ENCODE measurements at regions not wholly inside any gene's neighbourhood (a gene's known extent, or its start where the extent isn't known, plus 50 kb on each side); places are given as distances from the start of the nearest gene placed in this dataset.

DNA sequence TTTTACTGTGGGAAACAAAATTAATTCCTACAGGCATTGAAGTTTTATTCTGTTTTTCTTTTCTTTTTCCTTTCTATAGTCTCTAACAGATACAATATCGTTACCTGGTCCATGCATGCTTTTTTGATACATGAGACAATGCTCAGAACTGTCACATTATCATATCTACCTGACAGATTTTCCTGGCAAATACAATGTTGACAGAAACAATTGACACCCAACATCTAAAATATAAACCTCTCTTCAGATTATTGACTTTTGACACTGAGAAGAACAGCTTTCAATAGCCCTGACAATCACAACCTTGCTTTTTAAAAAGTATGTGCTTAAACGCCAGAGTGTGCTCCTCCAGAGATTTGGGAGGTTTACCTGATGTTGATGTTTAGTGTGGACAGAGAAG lies 2334.6 kb upstream of the WWC1 start:
- Histone ChIP-seq H3K27me3 (ENCODE audit: control insufficient read depth, extremely low read depth, insufficient read depth, low read length) (no peaks in the 10 kb centered on the region), H2AFZ (ENCODE audit: control insufficient read depth, low read length) (no peak overlapping the region), H3K9ac (ENCODE audit: control insufficient read depth, extremely low read depth, insufficient read depth, low read length) (no peak overlapping the region), H3K9me1 (ENCODE audit: control insufficient read depth, extremely low read depth, insufficient read depth, low read length) (no peaks in the 10 kb centered on the region), H3K4me3 (ENCODE audit: control insufficient read depth in 2 of 3, extremely low read depth in 1 of 3, insufficient read depth in 2 of 3, low read depth in 1 of 3, low read length in 3 of 3) (no peak overlapping the region), H3K36me3 (ENCODE audit: control insufficient read depth in 2 of 2, extremely low read depth in 1 of 2, insufficient read depth in 2 of 2, low read length in 2 of 2) (no peaks in the 10 kb centered on the region), H4K20me1 (ENCODE audit: control insufficient read depth, extremely low read depth, insufficient read depth, low read length) (no peaks in the 10 kb centered on the region), H3K27ac (ENCODE audit: control insufficient read depth, insufficient read depth, low read length) (no peak overlapping the region), H3K9me3 (ENCODE audit: control insufficient read depth, low read depth, low read length) (no peaks in the 10 kb centered on the region), H3K4me2 (ENCODE audit: control insufficient read depth, extremely low read depth, insufficient read depth, low read depth, low read length) (no peak overlapping the region), H3K79me2 (ENCODE audit: control insufficient read depth, insufficient read depth, low read length) (no peaks in the 10 kb centered on the region), H3K4me1 (ENCODE audit: control insufficient read depth, extremely low read depth, insufficient read depth, low read length) (no peaks in the 10 kb centered on the region)
- no peak for DNase-seq (ENCODE audit: low read depth, low spot score)
- TF ChIP-seq EZH2 (IDR thresholded peaks at IDR 0.05; ENCODE audit: low read length), result no peak
- TF ChIP-seq, protein P1, sequence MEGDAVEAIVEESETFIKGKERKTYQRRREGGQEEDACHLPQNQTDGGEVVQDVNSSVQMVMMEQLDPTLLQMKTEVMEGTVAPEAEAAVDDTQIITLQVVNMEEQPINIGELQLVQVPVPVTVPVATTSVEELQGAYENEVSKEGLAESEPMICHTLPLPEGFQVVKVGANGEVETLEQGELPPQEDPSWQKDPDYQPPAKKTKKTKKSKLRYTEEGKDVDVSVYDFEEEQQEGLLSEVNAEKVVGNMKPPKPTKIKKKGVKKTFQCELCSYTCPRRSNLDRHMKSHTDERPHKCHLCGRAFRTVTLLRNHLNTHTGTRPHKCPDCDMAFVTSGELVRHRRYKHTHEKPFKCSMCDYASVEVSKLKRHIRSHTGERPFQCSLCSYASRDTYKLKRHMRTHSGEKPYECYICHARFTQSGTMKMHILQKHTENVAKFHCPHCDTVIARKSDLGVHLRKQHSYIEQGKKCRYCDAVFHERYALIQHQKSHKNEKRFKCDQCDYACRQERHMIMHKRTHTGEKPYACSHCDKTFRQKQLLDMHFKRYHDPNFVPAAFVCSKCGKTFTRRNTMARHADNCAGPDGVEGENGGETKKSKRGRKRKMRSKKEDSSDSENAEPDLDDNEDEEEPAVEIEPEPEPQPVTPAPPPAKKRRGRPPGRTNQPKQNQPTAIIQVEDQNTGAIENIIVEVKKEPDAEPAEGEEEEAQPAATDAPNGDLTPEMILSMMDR (optimal IDR thresholded peaks at IDR 0.05 in 1 of 3, IDR thresholded peaks at IDR 0.05 in 1 of 3, conservative IDR thresholded peaks at IDR 0.05 in 1 of 3; ENCODE audit: extremely low read depth in 1 of 3, insufficient read depth in 2 of 3, low read length in 3 of 3), result no peak
- FAIRE-seq, result no peak
- dilution Hi-C loops (cut with MboI; ENCODE audit: extremely low pct_ligation_motif_present, low sequenced_read_pairs), result no loop called here

DNA sequence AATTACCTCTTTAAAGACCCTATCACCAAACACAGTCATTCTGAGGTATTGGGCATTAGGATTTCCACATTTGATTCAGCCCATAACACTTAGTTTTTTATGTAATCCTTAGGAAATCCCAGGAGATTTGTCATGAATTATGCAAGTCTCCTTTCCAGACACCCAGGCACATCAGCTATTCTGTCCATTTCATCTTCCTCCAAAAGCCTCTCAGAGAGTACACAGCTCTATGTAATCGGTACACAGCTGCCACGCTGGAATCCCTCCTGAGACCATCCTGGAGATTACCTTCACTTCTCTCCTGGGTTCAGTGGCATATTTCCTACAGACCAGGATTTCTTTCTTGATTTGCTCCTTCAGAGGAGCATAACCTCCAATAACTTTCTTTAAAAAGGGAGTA lies 2309.8 kb upstream of the WWC1 start:
- no peak for DNase-seq (ENCODE audit: low read depth, low spot score)
- TF ChIP-seq, protein P1 (optimal IDR thresholded peaks at IDR 0.05 in 1 of 3, IDR thresholded peaks at IDR 0.05 in 1 of 3, conservative IDR thresholded peaks at IDR 0.05 in 1 of 3; ENCODE audit: extremely low read depth in 1 of 3, insufficient read depth in 2 of 3, low read length in 3 of 3), result no peak
- TF ChIP-seq EZH2 (IDR thresholded peaks at IDR 0.05; ENCODE audit: low read length), result no peak
- Histone ChIP-seq H3K9me1 (ENCODE audit: control insufficient read depth, extremely low read depth, insufficient read depth, low read length) (no peaks in the 10 kb centered on the region), H3K36me3 (ENCODE audit: control insufficient read depth in 2 of 2, extremely low read depth in 1 of 2, insufficient read depth in 2 of 2, low read length in 2 of 2) (no peaks in the 10 kb centered on the region), H3K27me3 (ENCODE audit: control insufficient read depth, extremely low read depth, insufficient read depth, low read length) (no peaks in the 10 kb centered on the region), H3K27ac (ENCODE audit: control insufficient read depth, insufficient read depth, low read length) (no peak overlapping the region), H3K4me2 (ENCODE audit: control insufficient read depth, extremely low read depth, insufficient read depth, low read depth, low read length) (no peak overlapping the region), H3K4me1 (ENCODE audit: control insufficient read depth, extremely low read depth, insufficient read depth, low read length) (no peaks in the 10 kb centered on the region), H3K4me3 (ENCODE audit: control insufficient read depth in 2 of 3, extremely low read depth in 1 of 3, insufficient read depth in 2 of 3, low read depth in 1 of 3, low read length in 3 of 3) (no peak overlapping the region), H3K9ac (ENCODE audit: control insufficient read depth, extremely low read depth, insufficient read depth, low read length) (no peak overlapping the region), H4K20me1 (ENCODE audit: control insufficient read depth, extremely low read depth, insufficient read depth, low read length) (no peaks in the 10 kb centered on the region), H3K9me3 (ENCODE audit: control insufficient read depth, low read depth, low read length) (no peaks in the 10 kb centered on the region), H3K79me2 (ENCODE audit: control insufficient read depth, insufficient read depth, low read length) (no peaks in the 10 kb centered on the region), H2AFZ (ENCODE audit: control insufficient read depth, low read length) (no peak overlapping the region)
- no peak for FAIRE-seq
- dilution Hi-C loops (cut with MboI; ENCODE audit: extremely low pct_ligation_motif_present, low sequenced_read_pairs), result no loop called here

Measured in keratinocyte (primary cell).